Parathyroid adenoma (tissue), 2 donors: ENCODE measurements at regions not wholly inside any gene's neighbourhood (a gene's known extent, or its start where the extent isn't known, plus 50 kb on each side); places are given as distances from the start of the nearest gene placed in this dataset.
"Not testable (repeated sequence)": the region's sequence is repeated elsewhere in the genome, so short reads cannot be mapped to it uniquely, and the experiment has no call there.

ENCODE experiments used
- H2AFZ ChIP-seq: fragments of 300-600 bp; sonication (generic); one replicate; pipeline ENCODE4 v1.7.0; 2017; ENCODE audit warnings: antibody characterized with exemption, mild to moderate bottlenecking
- H3K27ac ChIP-seq: fragments of 300-600 bp; sonication (generic); one replicate; pipeline ENCODE4 v1.7.0; 2017
- H3K27me3 ChIP-seq: fragments of 300-600 bp; sonication (generic); one replicate; pipeline ENCODE4 v1.7.0; 2017; ENCODE audit warnings: low read length; ENCODE audit not compliant: control insufficient read depth, insufficient read depth
- H3K36me3 ChIP-seq: fragments of 300-600 bp; sonication (generic); one replicate; pipeline ENCODE4 v1.7.0; 2017; ENCODE audit warnings: low read length; ENCODE audit not compliant: control insufficient read depth, insufficient read depth
- H3K4me1 ChIP-seq: fragments of 300-600 bp; sonication (generic); one replicate; pipeline ENCODE4 v1.7.0; 2017; ENCODE audit warnings: control low read depth
- H3K4me2 ChIP-seq: fragments of 300-600 bp; sonication (generic); one replicate; pipeline ENCODE4 v1.7.0; 2017; ENCODE audit warnings: low read length
- H3K4me3 ChIP-seq: fragments of 300-600 bp; sonication (generic); one replicate; pipeline ENCODE4 v1.7.0; 2017; ENCODE audit warnings: low read depth, low read length
- H3K79me2 ChIP-seq: fragments of 300-600 bp; sonication (generic); one replicate; pipeline ENCODE4 v1.7.0; 2017; ENCODE audit warnings: control low read depth
- H3K9ac ChIP-seq: fragments of 300-600 bp; sonication (generic); one replicate; pipeline ENCODE4 v1.7.0; 2017; ENCODE audit warnings: mild to moderate bottlenecking
- H3K9me3 ChIP-seq: fragments of 300-600 bp; sonication (generic); one replicate; pipeline ENCODE4 v1.7.0; 2017; ENCODE audit warnings: low read length; ENCODE audit not compliant: control insufficient read depth
- donor health status: primary hyperparathyroidism.

- not testable (repeated sequence) for H3K36me3 ChIP-seq, H3K27ac ChIP-seq, H3K4me1 ChIP-seq, H3K9ac ChIP-seq, H3K27me3 ChIP-seq, H3K9me3 ChIP-seq, H3K4me2 ChIP-seq, H2AFZ ChIP-seq, H3K4me3 ChIP-seq, H3K79me2 ChIP-seq
Measured at GRCh38 chr2:87418823-87419822, 328.8 kb upstream of the PLGLB2 start.

- not testable (repeated sequence) for H3K36me3 ChIP-seq, H3K9me3 ChIP-seq, H3K4me1 ChIP-seq, H3K27me3 ChIP-seq, H3K9ac ChIP-seq, H3K79me2 ChIP-seq, H3K4me2 ChIP-seq, H2AFZ ChIP-seq, H3K4me3 ChIP-seq, H3K27ac ChIP-seq
Measured at GRCh38 chr2:87419980-87420379, 327.9 kb upstream of the PLGLB2 start.

GRCh38 chr2:87420954-87421353, 326.9 kb upstream of the PLGLB2 start:
- H3K27ac ChIP-seq, H3K36me3 ChIP-seq, H3K79me2 ChIP-seq, H3K9me3 ChIP-seq, H3K4me2 ChIP-seq, H3K4me3 ChIP-seq, H3K27me3 ChIP-seq, H3K9ac ChIP-seq, H3K4me1 ChIP-seq, H2AFZ ChIP-seq: not testable (repeated sequence)

GRCh38 chr2:87423796-87424762, 323.8 kb upstream of the PLGLB2 start:
- not testable (repeated sequence) for H2AFZ ChIP-seq, H3K4me1 ChIP-seq, H3K4me3 ChIP-seq, H3K79me2 ChIP-seq, H3K27me3 ChIP-seq, H3K27ac ChIP-seq, H3K9ac ChIP-seq, H3K4me2 ChIP-seq, H3K9me3 ChIP-seq, H3K36me3 ChIP-seq

- H3K4me2 ChIP-seq, H2AFZ ChIP-seq: not testable (repeated sequence)
Measured at GRCh38 chr2:87424763-87425154, 323.1 kb upstream of the PLGLB2 start.

GRCh38 chr2:87425191-87425590, 322.7 kb upstream of the PLGLB2 start:
- H3K9me3 ChIP-seq, H3K27me3 ChIP-seq, H3K4me1 ChIP-seq, H3K4me2 ChIP-seq, H3K27ac ChIP-seq, H3K36me3 ChIP-seq, H3K79me2 ChIP-seq, H3K4me3 ChIP-seq, H2AFZ ChIP-seq, H3K9ac ChIP-seq: not testable (repeated sequence)

More at GRCh38 chr2:87424763-87425154, 323.1 kb upstream of the PLGLB2 start:
- H3K36me3 ChIP-seq, H3K27me3 ChIP-seq, H3K4me3 ChIP-seq, H3K9me3 ChIP-seq, H3K27ac ChIP-seq, H3K9ac ChIP-seq, H3K79me2 ChIP-seq, H3K4me1 ChIP-seq: not testable (repeated sequence)

GRCh38 chr2:87425717-87426116, 322.2 kb upstream of the PLGLB2 start:
- H3K27me3 ChIP-seq, H3K79me2 ChIP-seq, H3K9me3 ChIP-seq, H3K9ac ChIP-seq, H3K4me1 ChIP-seq, H2AFZ ChIP-seq, H3K4me2 ChIP-seq, H3K27ac ChIP-seq, H3K36me3 ChIP-seq, H3K4me3 ChIP-seq: not testable (repeated sequence)

GRCh38 chr2:87428452-87429130, 319.3 kb upstream of the PLGLB2 start:
- H3K79me2 ChIP-seq, H3K9ac ChIP-seq, H3K27me3 ChIP-seq: not testable (repeated sequence)

GRCh38 chr2:87429206-87429930, 318.5 kb upstream of the PLGLB2 start:
- not testable (repeated sequence) for H3K4me2 ChIP-seq

More at GRCh38 chr2:87428452-87429130, 319.3 kb upstream of the PLGLB2 start:
- not testable (repeated sequence) for H3K4me1 ChIP-seq, H3K9me3 ChIP-seq, H3K36me3 ChIP-seq, H3K4me3 ChIP-seq, H3K27ac ChIP-seq, H3K4me2 ChIP-seq, H2AFZ ChIP-seq

GRCh38 chr2:87429931-87430275, 318.0 kb upstream of the PLGLB2 start:
- not testable (repeated sequence) for H3K27me3 ChIP-seq, H3K9me3 ChIP-seq, H3K79me2 ChIP-seq, H2AFZ ChIP-seq, H3K36me3 ChIP-seq, H3K4me2 ChIP-seq, H3K4me1 ChIP-seq, H3K9ac ChIP-seq, H3K4me3 ChIP-seq, H3K27ac ChIP-seq

More at GRCh38 chr2:87429206-87429930, 318.5 kb upstream of the PLGLB2 start:
- H3K27ac ChIP-seq, H3K9ac ChIP-seq, H2AFZ ChIP-seq, H3K4me1 ChIP-seq, H3K4me3 ChIP-seq, H3K9me3 ChIP-seq, H3K36me3 ChIP-seq, H3K79me2 ChIP-seq, H3K27me3 ChIP-seq: not testable (repeated sequence)
